NT2/D1 (cell line): ENCODE measurements at regions not wholly inside any gene's neighbourhood (a gene's known extent, or its start where the extent isn't known, plus 50 kb on each side); places are given as distances from the start of the nearest gene placed in this dataset.

Source experiments
- YY1 ChIP-seq: IDR thresholded peaks from 2 replicates; pipeline ENCODE4 v1.6.1; 2011; ENCODE audit not compliant: insufficient read length, insufficient read depth
- ZNF274 ChIP-seq: IDR thresholded peaks from 2 replicates; pipeline ENCODE4 v1.6.1; 2011; ENCODE audit warnings: mild to moderate bottlenecking, low read depth, low read length

DNA sequence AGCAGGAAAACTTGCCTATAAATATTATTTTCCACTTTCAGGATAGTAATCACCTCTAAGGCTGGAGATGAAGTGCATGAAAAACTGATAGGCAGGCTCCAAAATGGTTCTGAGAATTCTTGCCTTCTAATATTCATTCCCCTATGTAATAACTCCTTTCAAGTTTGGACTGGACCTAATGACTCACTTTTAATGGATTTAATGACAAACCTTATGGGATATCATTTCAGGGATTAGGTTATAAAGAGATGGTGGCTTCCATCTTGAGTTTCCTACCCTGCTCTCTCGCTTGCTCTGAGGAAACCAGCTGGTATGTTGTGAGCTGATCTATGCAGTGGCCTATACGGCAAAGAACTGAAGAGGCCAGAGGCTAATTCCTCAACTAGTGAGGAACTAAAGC lies 192.0 kb downstream of the BCHE start:
- TF ChIP-seq YY1 = no peak
- no peak for TF ChIP-seq ZNF274
